HepG2 (cell line): ENCODE measurements at regions not wholly inside any gene's neighbourhood (a gene's known extent, or its start where the extent isn't known, plus 50 kb on each side); places are given as distances from the start of the nearest gene placed in this dataset.

Experiments used
- CTCF ChIP-seq: sonication (generic); formaldehyde crosslinking; IDR thresholded peaks from 2 replicates; pipeline ENCODE4 v1.5.0; 2020; ENCODE audit warnings: mild to moderate bottlenecking, missing genetic modification reagents, moderate library complexity
- HNRNPH1 ChIP-seq: fragments of 200-400 bp; formaldehyde crosslinking; optimal IDR thresholded peaks from 2 replicates; pipeline ENCODE3; 2017; ENCODE audit warnings: mild to moderate bottlenecking, low read depth, low read length
- KDM4B ChIP-seq: sonication (generic); formaldehyde crosslinking; IDR thresholded peaks from 2 replicates; pipeline ENCODE4 v1.4.0; 2020; ENCODE audit warnings: missing genetic modification reagents
- POGK ChIP-seq: sonication (generic); formaldehyde crosslinking; conservative IDR thresholded peaks from 2 replicates; pipeline ENCODE4 v1.8.0; 2022; ENCODE audit warnings: mild to moderate bottlenecking, moderate library complexity, missing genetic modification reagents
- RNF219 ChIP-seq: sonication (generic); formaldehyde crosslinking; IDR thresholded peaks from 2 replicates; pipeline ENCODE4 v1.5.0; 2020; ENCODE audit warnings: mild to moderate bottlenecking, missing genetic modification reagents
- RXRA ChIP-seq: sonication (generic); formaldehyde crosslinking; IDR thresholded peaks from 2 replicates; pipeline ENCODE4 v1.5.1; 2020; ENCODE audit warnings: missing genetic modification reagents
- ZBTB26 ChIP-seq: IDR thresholded peaks from 2 replicates; pipeline ENCODE4 v1.6.1; 2016; ENCODE audit warnings: missing compliant biosample characterization, missing genetic modification reagents, borderline replicate concordance
- ZFP36 ChIP-seq: fragments of 150-350 bp; IDR thresholded peaks from 2 replicates; pipeline ENCODE4 v1.6.1; 2018; ENCODE audit warnings: borderline replicate concordance, low read length, low read depth; ENCODE audit not compliant: partially characterized antibody
- ZNF143 ChIP-seq: sonication (generic); formaldehyde crosslinking; IDR thresholded peaks from 2 replicates; pipeline ENCODE4 v1.4.0; 2020; ENCODE audit warnings: missing genetic modification reagents
- ZNF331 ChIP-seq: sonication (generic); formaldehyde crosslinking; IDR thresholded peaks from 2 replicates; pipeline ENCODE4 v1.4.0; 2020; ENCODE audit warnings: missing genetic modification reagents
- ZNF780A ChIP-seq: sonication (generic); formaldehyde crosslinking; IDR thresholded peaks from 2 replicates; pipeline ENCODE4 v1.8.0; 2022; ENCODE audit warnings: mild to moderate bottlenecking, missing genetic modification reagents, moderate library complexity
- TF ChIP-seq, protein P1 (sequence below): IDR thresholded peaks from 2 replicates; pipeline ENCODE4 v1.6.1; 2016; ENCODE audit warnings: missing genetic modification reagents, missing compliant biosample characterization
- TF ChIP-seq, protein P2 (sequence below): sonication (generic); formaldehyde crosslinking; IDR thresholded peaks from 2 replicates; pipeline ENCODE4 v1.9.0; 2021; ENCODE audit warnings: missing genetic modification reagents, borderline replicate concordance

GRCh38 chr7:115133248-115133647, 211.4 kb downstream of the MDFIC start:
- no peak for TF ChIP-seq ZNF331 (CRISPR knock-in tag)
- no peak for TF ChIP-seq POGK (CRISPR knock-in tag)
- TF ChIP-seq RNF219, result no peak
- TF ChIP-seq ZNF143 (CRISPR knock-in tag), result no peak
- no peak for TF ChIP-seq HNRNPH1
- TF ChIP-seq KDM4B, result no peak
- no peak for TF ChIP-seq ZBTB26 (CRISPR knock-in tag)
- TF ChIP-seq CTCF (CRISPR knock-in tag), result no peak
- TF ChIP-seq ZNF780A (CRISPR knock-in tag), result no peak
- TF ChIP-seq, protein P1, sequence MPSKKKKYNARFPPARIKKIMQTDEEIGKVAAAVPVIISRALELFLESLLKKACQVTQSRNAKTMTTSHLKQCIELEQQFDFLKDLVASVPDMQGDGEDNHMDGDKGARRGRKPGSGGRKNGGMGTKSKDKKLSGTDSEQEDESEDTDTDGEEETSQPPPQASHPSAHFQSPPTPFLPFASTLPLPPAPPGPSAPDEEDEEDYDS (CRISPR knock-in tag), result no peak
- TF ChIP-seq, protein P2, sequence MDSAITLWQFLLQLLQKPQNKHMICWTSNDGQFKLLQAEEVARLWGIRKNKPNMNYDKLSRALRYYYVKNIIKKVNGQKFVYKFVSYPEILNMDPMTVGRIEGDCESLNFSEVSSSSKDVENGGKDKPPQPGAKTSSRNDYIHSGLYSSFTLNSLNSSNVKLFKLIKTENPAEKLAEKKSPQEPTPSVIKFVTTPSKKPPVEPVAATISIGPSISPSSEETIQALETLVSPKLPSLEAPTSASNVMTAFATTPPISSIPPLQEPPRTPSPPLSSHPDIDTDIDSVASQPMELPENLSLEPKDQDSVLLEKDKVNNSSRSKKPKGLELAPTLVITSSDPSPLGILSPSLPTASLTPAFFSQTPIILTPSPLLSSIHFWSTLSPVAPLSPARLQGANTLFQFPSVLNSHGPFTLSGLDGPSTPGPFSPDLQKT (CRISPR knock-in tag), result no peak
- no peak for TF ChIP-seq ZFP36
- TF ChIP-seq RXRA (CRISPR knock-in tag), result no peak
